Gastrocnemius medialis (tissue), 4 donors: ENCODE measurements at regions not wholly inside any gene's neighbourhood (a gene's known extent, or its start where the extent isn't known, plus 50 kb on each side); places are given as distances from the start of the nearest gene placed in this dataset.

ENCODE experiments used
- ATAC-seq, 2 donors: fragments of 150-250 bp; one replicate each; pipeline ENCODE4 v1.9.1; 2016
- DNase-seq, 2 donors: peaks; one replicate each; pipeline ENCODE4 v3.0.0-alpha.2; 2019
- H3K27ac ChIP-seq, 4 donors: fragments of 200-600 bp; sonication (generic); 1 replicate in 1 of 4; 2 replicates in 3 of 4; pipeline ENCODE4 v1.5.1; 2016 to 2018; ENCODE audit warnings: mild to moderate bottlenecking in 2 of 4, moderate library complexity in 1 of 4
- H3K27me3 ChIP-seq, 3 donors: fragments of 200-600 bp; sonication (generic) in 2 of 3; 1 replicate in 1 of 3; 2 replicates in 2 of 3; pipeline versions ENCODE4 v1.5.1 to v1.6.0; 2016 to 2019; ENCODE audit warnings: mild to moderate bottlenecking in 1 of 3, moderate library complexity in 1 of 3
- H3K36me3 ChIP-seq, 2 donors: fragments of 200-600 bp; sonication (generic) in 1 of 2; one replicate each; pipeline ENCODE4 v1.5.1; 2017 to 2018
- H3K4me1 ChIP-seq, 2 donors: fragments of 200-600 bp; sonication (generic) in 1 of 2; one replicate each; pipeline ENCODE4 v1.5.1; 2016 to 2017; ENCODE audit warnings: mild to moderate bottlenecking in 2 of 2
- H3K4me3 ChIP-seq, 4 donors: fragments of 200-600 bp; sonication (generic) in 3 of 4; 1 replicate in 1 of 4; 2 replicates in 3 of 4; pipeline ENCODE4 v1.5.1; 2016 to 2019; ENCODE audit warnings: mild to moderate bottlenecking in 2 of 4
- H3K9me3 ChIP-seq, 3 donors: fragments of 200-600 bp; sonication (generic) in 2 of 3; 1 replicate in 1 of 3; 2 replicates in 2 of 3; pipeline ENCODE4 v1.5.1; 2016 to 2019
- CTCF ChIP-seq, 5 experiments: fragments of 450-650 bp in 3 of 5; fragments of 200-600 bp in 2 of 5; sonication (generic) in 2 of 5; IDR thresholded peaks in 4 of 5; conservative IDR thresholded peaks in 1 of 5; 1 replicate in 4 of 5; 2 replicates in 1 of 5; pipeline ENCODE4 v1.5.1; 2016 to 2019; ENCODE audit warnings: antibody characterized with exemption in 5 of 5, mild to moderate bottlenecking in 3 of 5, moderate library complexity in 3 of 5
- POLR2A ChIP-seq, 2 donors: fragments of 450-650 bp; IDR thresholded peaks; one replicate each; pipeline ENCODE4 v1.6.1; 2017; ENCODE audit warnings: antibody characterized with exemption in 2 of 2, mild to moderate bottlenecking in 2 of 2, moderate library complexity in 2 of 2
- in situ Hi-C, 4 donors: fragments of 200-750 bp; cut with MboI; loops; one replicate each; pipeline versions ENCODE4 v1.15.0 to v1.8.0; 2017; ENCODE audit warnings: low sequenced_read_pairs in 4 of 4
- intact Hi-C: fragments of 100-400 bp; cut with DNase I; formaldehyde crosslinking; loops from one replicate; pipeline ENCODE4 v1.15.1; 2023; ENCODE audit warnings: low total_unique reads

GRCh38 chr11:70872299-70872698, 380.1 kb downstream of the SHANK2 start:
- H3K4me3 ChIP-seq, result no peak overlapping the region
- H3K27me3 ChIP-seq, result peaks cover 0 to 23% (median 20%) of the 10 kb centered on the region in 3 donors
- H3K27ac ChIP-seq, result no peak overlapping the region
- no peaks in the 10 kb centered on the region for H3K9me3 ChIP-seq
- TF ChIP-seq POLR2A (IDR thresholded peaks at IDR 0.05), result no peak
- no peak for TF ChIP-seq CTCF (IDR thresholded peaks at IDR 0.05 in 4 of 5, conservative IDR thresholded peaks at IDR 0.05 in 1 of 5)
- no peaks in the 10 kb centered on the region for H3K4me1 ChIP-seq
- ATAC-seq, result no peak
- H3K36me3 ChIP-seq, result no peaks in the 10 kb centered on the region
- in situ Hi-C loops, result no loop called here
- no peak for DNase-seq
- intact Hi-C loops, result no loop called here

- Histone ChIP-seq H3K27me3 (peaks cover 0 to 23% (median 19%) of the 10 kb centered on the region in 3 donors), H3K4me1 (no peaks in the 10 kb centered on the region), H3K27ac (no peak overlapping the region), H3K9me3 (no peaks in the 10 kb centered on the region), H3K4me3 (no peak overlapping the region), H3K36me3 (no peaks in the 10 kb centered on the region)
- ATAC-seq (no peak), DNase-seq (no peak)
- in situ Hi-C loops, result no loop called here
- intact Hi-C loops, result no loop called here
- TF ChIP-seq POLR2A (IDR thresholded peaks at IDR 0.05), result no peak
- TF ChIP-seq CTCF (IDR thresholded peaks at IDR 0.05 in 4 of 5, conservative IDR thresholded peaks at IDR 0.05 in 1 of 5), result no peak
Measured at GRCh38 chr11:70872955-70873735, 379.2 kb downstream of the SHANK2 start.

GRCh38 chr11:70873736-70874412, 378.5 kb downstream of the SHANK2 start:
- H3K4me1 ChIP-seq, result no peaks in the 10 kb centered on the region
- no peak overlapping the region for H3K27ac ChIP-seq
- H3K4me3 ChIP-seq, result no peak overlapping the region
- intact Hi-C loops, result no loop called here
- no peaks in the 10 kb centered on the region for H3K36me3 ChIP-seq
- H3K9me3 ChIP-seq, result no peaks in the 10 kb centered on the region
- ATAC-seq (no peak), DNase-seq (no peak)
- peaks cover 0 to 20% (median 12%) of the 10 kb centered on the region in 3 donors for H3K27me3 ChIP-seq
- TF ChIP-seq CTCF (IDR thresholded peaks at IDR 0.05 in 4 of 5, conservative IDR thresholded peaks at IDR 0.05 in 1 of 5), result no peak
- TF ChIP-seq POLR2A (IDR thresholded peaks at IDR 0.05), result no peak
- in situ Hi-C loops, result no loop called here

GRCh38 chr11:70876685-70877084, 375.7 kb downstream of the SHANK2 start:
- in situ Hi-C loops (no loop called here), intact Hi-C loops (no loop called here)
- DNase-seq (no peak), ATAC-seq (no peak)
- Histone ChIP-seq H3K4me3 (no peak overlapping the region), H3K4me1 (no peaks in the 10 kb centered on the region), H3K27me3 (peaks cover 0 to 12% (median 4%) of the 10 kb centered on the region in 3 donors), H3K27ac (no peak overlapping the region), H3K9me3 (no peaks in the 10 kb centered on the region), H3K36me3 (no peaks in the 10 kb centered on the region)
- TF ChIP-seq POLR2A (IDR thresholded peaks at IDR 0.05) (no peak), CTCF (IDR thresholded peaks at IDR 0.05 in 4 of 5, conservative IDR thresholded peaks at IDR 0.05 in 1 of 5) (no peak)
